Heart left ventricle (tissue), 13 donors: ENCODE measurements at regions not wholly inside any gene's neighbourhood (a gene's known extent, or its start where the extent isn't known, plus 50 kb on each side); places are given as distances from the start of the nearest gene placed in this dataset.

Experiments used
- POLR2A ChIP-seq, 2 donors: fragments of 450-650 bp; IDR thresholded peaks; one replicate each; pipeline ENCODE4 v1.6.1; 2017; ENCODE audit warnings: antibody characterized with exemption in 2 of 2, mild to moderate bottlenecking in 2 of 2, moderate library complexity in 2 of 2
- TF ChIP-seq, protein P1 (sequence below), 12 donors: fragments of 200-600 bp; sonication (generic) in 4 of 12; IDR thresholded peaks; one replicate each; pipeline versions ENCODE4 v1.5.0 to v1.8.0; 2018 to 2022; ENCODE audit warnings: antibody characterized with exemption in 12 of 12, mild to moderate bottlenecking in 5 of 12
- donor health status: ischemic (EF 13 %, LVEDD 7.1; RV severe dilation, severe dysfunction).
- donor health status: DM: no; HTN: yes; CAD: no.
- donor health status: DM: no; HTN: no; CAD: no.
- donor health status: ischemic (EF 25% LVEDD 6.9; RV normal size, moderate dysfunction).
- donor health status: ischemic (EF 25% LVEDD 5.7; RV mildly dilated, moderate dysfunction).
- donor health status: ischemic (EF 35%, LVEDD 5.7; RV mildly dilated, moderate dysfunction).
- donor health status: nonischemic (EF 11% LVEDD 7.7; RV severe dilation, severe dysfunction).
- donor health status: DM: yes; HTN: yes; CAD: no.
- donor health status: PGD.
- donor health status: ischemic (EF 29% LVEDD 5.4; RV normal size, mild dysfunction).
- donor health status: nonischemic (EF 23%, LVEDD 6.1; RV moderate dilation, normal function).

DNA sequence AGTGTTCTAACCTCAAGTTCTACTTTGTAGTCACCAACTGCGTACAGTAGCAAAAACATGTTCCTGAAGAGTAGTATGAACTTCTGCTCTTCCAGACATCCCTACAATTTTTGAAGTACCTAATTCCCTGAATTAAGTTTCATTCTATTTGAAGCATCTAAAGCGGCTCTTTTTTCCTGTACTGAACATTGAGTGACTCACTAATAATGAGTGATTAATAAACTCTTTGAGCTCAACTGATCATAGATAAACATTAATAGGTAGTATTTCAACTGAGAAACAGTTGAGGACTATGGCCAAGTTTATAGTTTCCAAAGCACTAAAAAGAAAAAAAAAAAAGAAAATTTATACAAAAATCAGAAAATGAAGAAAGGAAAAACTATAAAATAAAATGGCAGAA lies 683.1 kb downstream of the LTN1 start:
- no peak for TF ChIP-seq POLR2A (IDR thresholded peaks at IDR 0.05)
- TF ChIP-seq, protein P1, sequence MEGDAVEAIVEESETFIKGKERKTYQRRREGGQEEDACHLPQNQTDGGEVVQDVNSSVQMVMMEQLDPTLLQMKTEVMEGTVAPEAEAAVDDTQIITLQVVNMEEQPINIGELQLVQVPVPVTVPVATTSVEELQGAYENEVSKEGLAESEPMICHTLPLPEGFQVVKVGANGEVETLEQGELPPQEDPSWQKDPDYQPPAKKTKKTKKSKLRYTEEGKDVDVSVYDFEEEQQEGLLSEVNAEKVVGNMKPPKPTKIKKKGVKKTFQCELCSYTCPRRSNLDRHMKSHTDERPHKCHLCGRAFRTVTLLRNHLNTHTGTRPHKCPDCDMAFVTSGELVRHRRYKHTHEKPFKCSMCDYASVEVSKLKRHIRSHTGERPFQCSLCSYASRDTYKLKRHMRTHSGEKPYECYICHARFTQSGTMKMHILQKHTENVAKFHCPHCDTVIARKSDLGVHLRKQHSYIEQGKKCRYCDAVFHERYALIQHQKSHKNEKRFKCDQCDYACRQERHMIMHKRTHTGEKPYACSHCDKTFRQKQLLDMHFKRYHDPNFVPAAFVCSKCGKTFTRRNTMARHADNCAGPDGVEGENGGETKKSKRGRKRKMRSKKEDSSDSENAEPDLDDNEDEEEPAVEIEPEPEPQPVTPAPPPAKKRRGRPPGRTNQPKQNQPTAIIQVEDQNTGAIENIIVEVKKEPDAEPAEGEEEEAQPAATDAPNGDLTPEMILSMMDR (IDR thresholded peaks at IDR 0.05), result no peak
